Activated T-cell treated with anti-CD3 and anti-CD28 coated beads, Interleukin-2, amount 50 U/mL, for 72 hours (primary cell): ENCODE measurements at regions not wholly inside any gene's neighbourhood (a gene's known extent, or its start where the extent isn't known, plus 50 kb on each side); places are given as distances from the start of the nearest gene placed in this dataset.

Experiments used
- ATAC-seq, 2 donors: fragments of 150-1000 bp; cut with Tn5 transposase; replicated peaks in 1 of 2; 2 replicates each; pipeline ENCODE4 v1.10.0; 2021; ENCODE audit warnings: moderate library complexity in 2 of 2, mild to moderate bottlenecking in 1 of 2
- DNase-seq, 2 donors: peaks; one replicate each; pipeline ENCODE4 v3.0.0; 2021 to 2022; ENCODE audit warnings: mixed read lengths in 1 of 2
- H3K27ac Mint-ChIP-seq: one replicate; pipeline ENCODE4 v1.8.0; 2022; ENCODE audit warnings: mild to moderate bottlenecking, moderate library complexity, mixed read lengths
- H3K27me3 Mint-ChIP-seq: one replicate; pipeline ENCODE4 v1.8.0; 2022; ENCODE audit warnings: low read depth, mixed read lengths
- H3K36me3 Mint-ChIP-seq, 2 donors: one replicate each; pipeline ENCODE4 v1.8.0; 2022; ENCODE audit warnings: mixed read lengths in 2 of 2, mild to moderate bottlenecking in 1 of 2; ENCODE audit not compliant: insufficient read depth in 2 of 2
- H3K4me1 Mint-ChIP-seq: one replicate; pipeline ENCODE4 v1.8.0; 2022; ENCODE audit warnings: low read depth, mixed read lengths
- H3K4me3 Mint-ChIP-seq, 2 donors: one replicate each; pipeline ENCODE4 v1.8.0; 2022; ENCODE audit warnings: mild to moderate bottlenecking in 2 of 2, mixed read lengths in 2 of 2, moderate library complexity in 2 of 2
- H3K9me3 Mint-ChIP-seq, 2 donors: one replicate each; pipeline ENCODE4 v1.8.0; 2022; ENCODE audit warnings: mixed read lengths in 2 of 2

DNA sequence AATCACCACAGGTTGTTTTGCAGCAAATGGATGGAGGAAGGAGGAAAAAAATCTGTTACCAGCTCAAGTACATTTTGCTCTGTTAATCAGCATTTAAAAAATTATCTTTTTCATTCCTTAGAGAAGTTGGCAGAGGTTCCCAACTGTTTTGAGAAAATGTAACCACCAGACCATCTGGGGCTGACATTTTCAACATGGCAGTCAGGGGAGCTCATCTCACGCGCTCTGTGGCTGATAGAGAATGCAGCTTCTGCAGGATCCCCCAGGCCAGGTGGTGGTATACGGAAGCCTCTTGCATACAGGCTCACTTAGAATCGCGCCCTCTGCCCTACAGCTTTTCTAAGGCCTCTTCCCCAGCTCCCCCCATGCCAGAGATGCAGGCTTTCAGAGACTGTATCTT, 68.0 kb upstream of the OPCML start:
- DNase-seq = no peak
- ATAC-seq = no peak
- Mint-ChIP-seq H3K27ac (no peak overlapping the region), H3K9me3 (peaks cover 1 to 4% of the 10 kb centered on the region in 2 donors), H3K36me3 (no peaks in the 10 kb centered on the region), H3K4me3 (no peak overlapping the region), H3K27me3 (no peaks in the 10 kb centered on the region), H3K4me1 (no peaks in the 10 kb centered on the region)

DNA sequence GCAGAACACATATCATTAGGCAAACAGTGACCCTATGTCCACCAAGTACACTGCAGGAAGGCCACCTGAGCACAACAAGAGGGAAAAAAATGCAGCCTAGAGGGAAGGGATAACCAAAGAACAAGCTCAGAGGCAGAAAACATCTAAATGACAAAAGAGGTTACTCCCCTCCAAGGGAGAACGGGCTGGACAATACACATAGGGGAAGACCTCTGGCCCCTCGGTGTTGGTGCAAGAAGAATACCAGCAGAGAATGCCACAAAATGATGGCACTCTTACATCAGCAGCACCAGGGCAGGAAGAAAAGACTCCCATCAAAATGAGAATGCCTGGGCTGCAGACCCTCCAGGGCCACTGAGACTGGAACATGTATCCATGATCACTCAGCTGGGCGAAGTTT, 66.6 kb upstream of the OPCML start:
- H3K9me3 Mint-ChIP-seq = peaks cover 1 to 4% of the 10 kb centered on the region in 2 donors
- H3K4me1 Mint-ChIP-seq = no peaks in the 10 kb centered on the region
- H3K27ac Mint-ChIP-seq = no peak overlapping the region
- DNase-seq = no peak
- no peaks in the 10 kb centered on the region for H3K36me3 Mint-ChIP-seq
- no peaks in the 10 kb centered on the region for H3K27me3 Mint-ChIP-seq
- no peak for ATAC-seq
- no peak overlapping the region for H3K4me3 Mint-ChIP-seq

DNA sequence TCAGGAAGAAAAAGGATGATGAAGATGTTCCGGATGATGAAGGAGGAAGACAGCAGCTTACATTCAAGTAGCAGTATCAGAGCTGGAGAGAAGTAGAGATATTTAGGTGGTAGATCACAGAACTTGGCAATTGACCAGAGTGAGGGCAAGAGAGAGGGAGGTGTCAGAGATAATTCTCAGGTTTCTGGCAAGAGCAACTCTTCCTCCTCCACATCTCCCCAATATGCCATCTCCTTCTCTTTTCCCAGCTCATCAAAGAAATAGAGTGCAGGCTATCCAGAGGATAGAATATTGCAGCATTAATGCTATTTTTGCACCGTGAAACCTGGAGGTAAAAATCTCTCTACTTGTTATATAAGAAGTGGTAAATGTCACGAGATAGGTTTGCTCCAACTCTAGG, 64.9 kb upstream of the OPCML start:
- Mint-ChIP-seq H3K4me1 (no peaks in the 10 kb centered on the region), H3K4me3 (no peak overlapping the region), H3K9me3 (peaks cover 0 to 4% of the 10 kb centered on the region in 2 donors), H3K36me3 (no peaks in the 10 kb centered on the region), H3K27ac (no peak overlapping the region), H3K27me3 (no peaks in the 10 kb centered on the region)
- no peak for ATAC-seq
- DNase-seq = no peak

DNA sequence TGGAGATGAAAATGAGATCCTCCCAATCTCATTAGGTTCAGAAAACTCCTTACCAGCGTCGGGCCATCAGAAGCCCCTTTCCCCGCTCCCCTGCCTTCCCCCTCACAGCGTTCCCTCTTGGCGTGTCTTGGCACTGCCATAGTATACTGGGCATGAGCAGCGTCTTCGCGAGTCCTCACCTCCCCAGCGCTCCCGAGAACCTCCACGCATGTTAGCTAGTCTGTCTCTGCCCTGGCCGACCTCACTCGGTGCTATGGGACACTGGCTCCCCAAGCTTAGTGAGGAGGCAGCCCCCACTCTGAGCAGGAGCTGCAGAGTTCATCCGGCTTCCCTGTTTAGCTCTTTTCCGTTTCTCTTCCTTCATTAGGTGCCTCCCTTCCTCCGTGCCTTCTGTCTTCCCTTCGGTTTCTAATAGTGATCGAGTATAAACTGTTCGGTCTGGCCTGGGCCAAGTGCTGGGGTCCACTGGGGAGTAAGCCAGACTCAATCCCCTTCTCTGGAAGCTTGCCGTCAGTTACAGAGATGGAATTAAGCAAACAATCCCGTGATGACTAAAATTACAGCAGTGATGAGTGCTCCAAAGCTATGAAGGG, 63.8 kb upstream of the OPCML start:
- Mint-ChIP-seq H3K27me3 (no peaks in the 10 kb centered on the region), H3K9me3 (peaks cover 0 to 4% of the 10 kb centered on the region in 2 donors), H3K4me3 (no peak overlapping the region), H3K4me1 (no peaks in the 10 kb centered on the region), H3K27ac (no peak overlapping the region), H3K36me3 (no peaks in the 10 kb centered on the region)
- ATAC-seq = no peak
- DNase-seq = no peak

DNA sequence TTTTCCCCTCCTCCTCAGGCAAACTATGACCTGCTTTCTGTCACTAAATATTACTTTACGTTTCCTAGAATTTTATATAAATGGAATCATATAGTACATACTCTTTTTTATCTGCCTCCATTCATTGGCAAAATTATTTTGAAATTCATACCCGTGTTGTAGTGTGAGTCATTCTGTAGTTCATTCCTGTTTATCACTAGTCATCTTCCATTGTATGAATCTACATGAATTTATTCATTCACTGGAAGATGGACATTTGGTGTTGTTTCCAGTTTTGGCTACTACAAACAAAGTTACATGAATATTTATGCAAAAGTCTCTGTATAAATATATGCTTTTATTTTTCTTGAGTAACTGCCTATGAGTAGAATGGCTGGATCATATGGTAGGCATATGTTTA, 60.7 kb upstream of the OPCML start:
- Mint-ChIP-seq H3K36me3 (no peaks in the 10 kb centered on the region), H3K27ac (no peak overlapping the region), H3K4me1 (no peaks in the 10 kb centered on the region), H3K9me3 (peaks cover 0 to 4% of the 10 kb centered on the region in 2 donors), H3K27me3 (no peaks in the 10 kb centered on the region), H3K4me3 (no peak overlapping the region)
- DNase-seq (no peak), ATAC-seq (no peak)

DNA sequence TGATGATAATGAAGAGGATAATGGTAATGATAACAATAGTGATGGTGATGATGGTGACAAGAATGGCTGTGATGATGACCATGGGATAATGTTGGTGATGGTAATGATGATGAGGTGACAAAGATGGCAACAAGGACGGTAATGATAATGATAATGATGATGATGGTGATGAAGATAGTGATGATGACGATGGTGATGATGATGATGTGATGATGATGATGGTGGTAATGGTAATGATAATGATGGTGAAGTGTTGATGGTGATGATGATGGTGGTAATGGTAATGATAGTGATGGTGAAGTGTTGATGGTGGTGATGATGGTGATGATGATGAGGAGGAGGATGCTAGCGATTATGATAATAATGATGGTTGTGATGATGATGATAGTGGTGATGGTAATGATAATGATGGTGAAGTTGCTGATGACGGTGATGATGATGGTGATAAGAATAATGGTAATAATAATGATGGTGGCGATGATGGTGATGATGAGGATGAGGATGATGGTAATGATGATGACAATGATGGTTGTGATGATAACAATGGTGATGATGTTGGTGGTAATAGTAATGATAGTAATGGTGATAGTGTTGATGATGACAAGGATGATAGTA, 54.7 kb upstream of the OPCML start:
- Mint-ChIP-seq H3K4me1 (no peaks in the 10 kb centered on the region), H3K27me3 (no peaks in the 10 kb centered on the region), H3K9me3 (no peaks in the 10 kb centered on the region), H3K4me3 (no peak overlapping the region), H3K36me3 (no peaks in the 10 kb centered on the region), H3K27ac (no peak overlapping the region)
- no peak for DNase-seq
- no peak for ATAC-seq

DNA sequence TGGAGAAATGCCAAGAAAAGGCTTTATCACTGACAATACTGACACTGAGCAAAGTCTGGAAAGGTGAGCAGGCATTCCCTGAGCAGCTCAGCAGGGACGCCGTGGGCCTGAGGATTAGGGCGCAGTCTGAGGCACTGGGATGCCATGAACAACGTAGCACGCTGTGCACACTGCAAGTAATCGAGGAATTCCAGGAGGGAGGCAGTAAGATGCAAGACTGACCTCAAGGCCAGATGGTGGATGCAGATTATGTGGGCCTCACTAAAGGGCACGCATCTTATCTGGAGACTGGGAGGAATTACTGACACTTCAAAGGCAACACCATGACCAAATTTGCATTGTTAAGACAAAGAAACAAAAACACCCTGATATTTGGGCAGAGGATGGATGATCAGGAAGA, 50.4 kb upstream of the OPCML start:
- DNase-seq = no peak
- H3K27ac Mint-ChIP-seq = no peak overlapping the region
- H3K27me3 Mint-ChIP-seq = no peaks in the 10 kb centered on the region
- no peaks in the 10 kb centered on the region for H3K4me1 Mint-ChIP-seq
- no peak for ATAC-seq
- H3K4me3 Mint-ChIP-seq = no peak overlapping the region
- peaks cover 0 to 2% of the 10 kb centered on the region in 2 donors for H3K9me3 Mint-ChIP-seq
- no peaks in the 10 kb centered on the region for H3K36me3 Mint-ChIP-seq

DNA sequence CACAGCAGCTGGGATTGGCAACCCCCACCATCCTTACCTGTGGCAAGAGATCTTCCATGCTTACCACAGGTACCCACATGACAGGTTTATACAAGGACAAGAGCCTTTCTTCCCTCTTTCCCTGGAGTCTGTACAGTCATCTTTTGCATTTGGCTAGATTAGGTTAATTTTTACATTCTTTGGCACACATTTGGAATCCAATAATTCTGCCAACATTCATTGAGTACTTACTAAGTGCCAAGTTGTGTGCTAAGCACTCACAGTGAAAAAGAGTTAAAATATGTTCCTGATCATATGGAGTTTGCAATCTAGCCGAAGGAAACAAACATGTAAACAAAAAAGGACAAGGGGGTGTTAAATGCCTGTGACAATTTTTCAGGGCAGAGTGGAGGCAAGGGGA, 50.0 kb upstream of the OPCML start:
- Mint-ChIP-seq H3K9me3 (peaks cover 0 to 2% of the 10 kb centered on the region in 2 donors), H3K4me3 (no peak overlapping the region), H3K27ac (no peak overlapping the region), H3K4me1 (no peaks in the 10 kb centered on the region), H3K36me3 (no peaks in the 10 kb centered on the region), H3K27me3 (no peaks in the 10 kb centered on the region)
- DNase-seq = no peak
- no peak for ATAC-seq
